ENCODE measurements at regions not wholly inside any gene's neighbourhood (a gene's known extent, or its start where the extent isn't known, plus 50 kb on each side); places are given as distances from the start of the nearest gene placed in this dataset.

DNA sequence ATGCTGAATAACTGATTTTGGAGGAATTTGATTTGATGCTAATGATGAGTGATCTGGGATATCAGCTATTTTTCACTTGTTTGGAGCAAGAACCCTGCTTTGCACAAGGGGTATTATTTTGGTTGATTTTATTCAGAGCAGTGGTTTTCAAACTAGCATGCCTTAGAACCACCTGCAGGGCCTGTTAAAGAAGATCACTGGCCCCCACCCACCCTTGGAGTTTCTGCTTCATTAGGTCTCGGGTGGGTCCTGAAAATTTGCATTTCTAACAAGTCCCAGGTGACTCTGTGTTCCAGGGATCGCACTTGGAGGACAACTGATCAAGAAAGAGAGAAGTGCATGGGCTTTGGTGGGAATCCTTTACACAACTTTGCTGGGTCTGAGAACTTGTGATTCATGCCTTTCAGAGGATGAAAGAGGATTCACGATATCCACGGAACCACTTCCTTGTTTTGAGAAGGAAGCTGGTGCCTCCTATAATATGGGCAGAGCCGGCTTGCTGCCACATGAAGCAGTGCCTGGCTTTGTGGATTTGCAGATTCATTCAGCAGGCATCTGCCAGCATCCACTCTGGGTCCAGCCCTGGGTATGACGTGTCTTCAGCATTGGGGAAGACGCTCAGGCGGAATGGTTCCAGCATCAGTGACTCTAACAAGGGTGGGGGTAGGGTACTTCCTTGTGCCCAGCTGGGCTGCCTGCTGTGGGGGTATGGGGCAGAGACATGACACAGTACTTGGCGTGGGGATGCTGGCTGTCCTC lies 106.6 kb upstream of the PITX1 start:
- intact Hi-C loops (cut with DNase I), result no loop called here
- Histone ChIP-seq H3K27ac (no peak overlapping the region), H3K36me3 (no peaks in the 10 kb centered on the region), H3K4me3 (no peak overlapping the region), H3K4me1 (no peaks in the 10 kb centered on the region), H3K9me3 (no peaks in the 10 kb centered on the region), H3K27me3 (no peaks in the 10 kb centered on the region)
- no peak for DNase-seq
- no peak for FAIRE-seq
- TF ChIP-seq, protein P1, sequence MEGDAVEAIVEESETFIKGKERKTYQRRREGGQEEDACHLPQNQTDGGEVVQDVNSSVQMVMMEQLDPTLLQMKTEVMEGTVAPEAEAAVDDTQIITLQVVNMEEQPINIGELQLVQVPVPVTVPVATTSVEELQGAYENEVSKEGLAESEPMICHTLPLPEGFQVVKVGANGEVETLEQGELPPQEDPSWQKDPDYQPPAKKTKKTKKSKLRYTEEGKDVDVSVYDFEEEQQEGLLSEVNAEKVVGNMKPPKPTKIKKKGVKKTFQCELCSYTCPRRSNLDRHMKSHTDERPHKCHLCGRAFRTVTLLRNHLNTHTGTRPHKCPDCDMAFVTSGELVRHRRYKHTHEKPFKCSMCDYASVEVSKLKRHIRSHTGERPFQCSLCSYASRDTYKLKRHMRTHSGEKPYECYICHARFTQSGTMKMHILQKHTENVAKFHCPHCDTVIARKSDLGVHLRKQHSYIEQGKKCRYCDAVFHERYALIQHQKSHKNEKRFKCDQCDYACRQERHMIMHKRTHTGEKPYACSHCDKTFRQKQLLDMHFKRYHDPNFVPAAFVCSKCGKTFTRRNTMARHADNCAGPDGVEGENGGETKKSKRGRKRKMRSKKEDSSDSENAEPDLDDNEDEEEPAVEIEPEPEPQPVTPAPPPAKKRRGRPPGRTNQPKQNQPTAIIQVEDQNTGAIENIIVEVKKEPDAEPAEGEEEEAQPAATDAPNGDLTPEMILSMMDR (IDR thresholded peaks at IDR 0.05), result no peak
- peak in 3 of 4 donors; percentile 41 to 79 (median 54) for ATAC-seq
- 72 to 75% methylated on average over 9 of the region's 9 CpGs for WGBS, 2 donors

DNA sequence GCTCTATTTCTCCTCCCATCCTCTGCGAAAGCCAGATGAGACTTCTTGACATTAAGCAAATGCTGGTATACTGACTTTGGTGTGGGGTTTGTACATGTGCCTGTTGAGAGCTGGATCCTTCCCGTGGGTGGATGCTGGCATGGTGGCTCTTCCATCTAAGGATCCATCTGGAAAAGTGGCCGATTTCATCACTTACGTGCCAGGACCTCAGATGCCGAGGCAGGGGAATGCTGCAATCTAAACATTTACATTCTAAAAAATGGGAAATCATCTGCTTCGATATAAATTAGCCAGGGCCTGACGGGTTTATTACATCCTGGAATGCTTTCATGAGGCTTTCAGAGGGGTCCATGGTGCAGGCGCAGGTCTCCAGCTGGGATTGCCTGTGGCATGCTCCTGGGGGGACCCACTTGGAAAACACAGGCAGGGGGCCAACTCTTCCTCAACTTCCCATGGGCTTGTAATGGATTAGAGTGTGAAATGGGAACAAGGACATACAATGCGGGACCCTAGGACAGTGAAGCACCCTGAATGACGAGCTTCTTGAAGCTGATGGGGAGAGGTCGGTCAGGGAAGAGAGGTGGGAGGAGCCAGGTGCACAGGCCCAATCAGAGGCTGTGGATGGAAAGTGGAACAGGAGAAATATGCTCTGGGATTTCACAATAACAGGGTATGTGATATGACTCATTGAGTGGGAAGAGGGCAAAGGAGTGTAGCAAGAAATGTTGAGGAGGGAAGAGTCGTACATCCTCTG lies 105.5 kb upstream of the PITX1 start:
- H3K4me3 ChIP-seq, result no peak overlapping the region
- no peak for FAIRE-seq
- H3K27me3 ChIP-seq, result no peaks in the 10 kb centered on the region
- H3K4me1 ChIP-seq, result no peaks in the 10 kb centered on the region
- no peak for DNase-seq
- ATAC-seq, result peak in 3 of 4 donors; percentile 49 to 69 (median 55)
- no peaks in the 10 kb centered on the region for H3K36me3 ChIP-seq
- H3K9me3 ChIP-seq, result no peaks in the 10 kb centered on the region
- intact Hi-C loops (cut with DNase I), result no loop called here
- 71 to 76% methylated on average over 12 of the region's 12 CpGs for WGBS, 2 donors
- H3K27ac ChIP-seq, result no peak overlapping the region
- TF ChIP-seq, protein P1 (IDR thresholded peaks at IDR 0.05), result no peak

DNA sequence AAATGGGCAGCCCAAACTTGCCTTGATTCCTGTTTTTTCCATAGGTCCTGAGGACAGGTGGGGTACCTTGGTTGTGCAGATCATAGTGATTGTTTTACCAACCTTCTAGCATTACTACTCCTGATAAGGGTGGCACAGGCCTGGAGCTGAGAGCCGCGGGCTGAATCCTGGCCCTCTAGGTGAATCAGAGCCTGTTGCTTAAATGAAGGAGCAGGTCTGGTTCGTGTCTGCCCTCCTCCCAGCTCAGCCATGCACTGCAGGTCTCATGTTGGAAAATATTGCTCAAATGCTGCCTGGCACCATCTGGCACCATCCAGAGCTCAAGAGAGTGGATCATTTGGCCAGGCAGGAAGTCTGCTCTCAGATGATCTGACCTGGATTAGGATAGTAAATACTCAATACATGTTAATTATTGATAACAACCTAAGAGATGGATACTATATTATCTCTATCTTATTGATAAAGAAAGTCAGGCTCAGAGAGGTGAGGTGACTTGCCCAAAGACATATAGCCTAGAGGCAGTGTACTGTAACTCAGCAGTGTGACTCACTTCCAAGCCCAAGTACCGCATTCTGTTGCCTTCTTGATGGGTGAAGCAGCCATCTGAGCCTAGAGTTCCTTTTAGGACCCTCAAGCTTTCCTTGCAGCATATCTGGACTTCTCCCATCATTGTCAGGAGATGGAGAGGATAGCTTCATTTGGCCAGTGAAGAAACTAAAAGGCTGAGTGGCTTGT lies 104.3 kb upstream of the PITX1 start:
- no peaks in the 10 kb centered on the region for H3K4me1 ChIP-seq
- no peaks in the 10 kb centered on the region for H3K36me3 ChIP-seq
- TF ChIP-seq, protein P1 (IDR thresholded peaks at IDR 0.05), result no peak
- no peaks in the 10 kb centered on the region for H3K9me3 ChIP-seq
- WGBS, 2 donors, result 78 to 79% methylated on average over 4 of the region's 4 CpGs
- no peak for FAIRE-seq
- no peak for DNase-seq
- H3K27me3 ChIP-seq, result no peaks in the 10 kb centered on the region
- H3K27ac ChIP-seq, result no peak overlapping the region
- no peak overlapping the region for H3K4me3 ChIP-seq
- ATAC-seq, result no peak
- intact Hi-C loops (cut with DNase I), result no loop called here

DNA sequence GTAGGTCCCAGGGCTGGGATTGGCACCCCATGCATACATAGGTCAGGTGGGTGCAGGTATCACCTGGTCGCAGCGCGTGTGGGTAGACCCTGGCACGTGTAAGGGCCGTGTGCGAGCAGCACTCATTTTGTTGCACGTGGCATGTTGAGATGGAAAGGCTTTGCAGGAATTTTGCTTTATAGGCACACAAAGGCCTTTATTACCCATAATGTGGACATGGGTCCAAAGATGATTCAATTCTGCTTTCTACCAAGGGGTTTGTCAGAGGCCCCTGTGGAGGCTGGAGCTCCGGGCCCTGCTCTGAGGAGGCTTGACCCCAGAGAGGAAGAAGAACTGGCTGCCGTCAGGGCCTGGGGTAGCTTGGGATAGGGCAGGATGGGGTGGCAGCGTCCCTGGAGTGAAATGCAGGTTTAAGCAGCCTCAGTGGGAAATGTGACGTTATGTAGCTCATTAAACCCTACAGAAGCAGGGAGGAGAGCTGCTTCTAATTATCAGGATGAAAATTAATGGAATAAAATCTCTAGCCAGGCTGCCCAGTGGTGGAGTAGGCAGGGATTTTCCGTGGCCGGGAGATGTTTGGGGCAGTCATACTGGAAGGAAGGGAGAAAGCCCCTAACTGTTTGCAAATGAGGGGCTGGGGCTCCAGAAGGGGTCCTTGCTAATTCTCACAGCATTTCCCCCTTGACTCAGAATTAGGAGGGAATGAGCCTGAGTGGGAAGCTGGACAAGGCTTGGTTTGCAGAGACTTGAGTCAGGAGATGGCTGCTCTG lies 103.3 kb upstream of the PITX1 start:
- no peaks in the 10 kb centered on the region for H3K36me3 ChIP-seq

More for the DNA sequence above, 103.3 kb upstream of the PITX1 start:
- intact Hi-C loops (cut with DNase I), result no loop called here
- WGBS, 2 donors, result 82 to 89% methylated on average over 13 of the region's 13 CpGs
- Histone ChIP-seq H3K9me3 (no peaks in the 10 kb centered on the region), H3K27ac (no peak overlapping the region), H3K4me3 (no peak overlapping the region), H3K4me1 (no peaks in the 10 kb centered on the region), H3K27me3 (no peaks in the 10 kb centered on the region)
- TF ChIP-seq, protein P1 (IDR thresholded peaks at IDR 0.05), result no peak
- FAIRE-seq (no peak), ATAC-seq (no peak), DNase-seq (no peak)

Data from pancreas (tissue), 10 donors.